ENCODE measurements at regions not wholly inside any gene's neighbourhood (a gene's known extent, or its start where the extent isn't known, plus 50 kb on each side); places are given as distances from the start of the nearest gene placed in this dataset.

GRCh38 chr11:92556431-92556830, 331.8 kb downstream of the FAT3 start:
- H3K27ac ChIP-seq (ENCODE audit: low read depth, low read length), result no peak overlapping the region
- no peaks in the 10 kb centered on the region for H3K9me3 ChIP-seq (ENCODE audit: control insufficient read depth, insufficient read depth, low read length)
- H3K27me3 ChIP-seq (ENCODE audit: control insufficient read depth, insufficient read depth, low read length), result no peaks in the 10 kb centered on the region
- peaks cover 15% of the 10 kb centered on the region for H3K4me1 ChIP-seq (ENCODE audit: control insufficient read depth, insufficient read depth, low read length)
- H3K36me3 ChIP-seq (ENCODE audit: control insufficient read depth, insufficient read depth, low read length), result no peaks in the 10 kb centered on the region
- H3K4me3 ChIP-seq (ENCODE audit: low read depth, low read length), result no peak overlapping the region
- no peak overlapping the region for H3K9ac ChIP-seq (ENCODE audit: low read depth, low read length)

DNA sequence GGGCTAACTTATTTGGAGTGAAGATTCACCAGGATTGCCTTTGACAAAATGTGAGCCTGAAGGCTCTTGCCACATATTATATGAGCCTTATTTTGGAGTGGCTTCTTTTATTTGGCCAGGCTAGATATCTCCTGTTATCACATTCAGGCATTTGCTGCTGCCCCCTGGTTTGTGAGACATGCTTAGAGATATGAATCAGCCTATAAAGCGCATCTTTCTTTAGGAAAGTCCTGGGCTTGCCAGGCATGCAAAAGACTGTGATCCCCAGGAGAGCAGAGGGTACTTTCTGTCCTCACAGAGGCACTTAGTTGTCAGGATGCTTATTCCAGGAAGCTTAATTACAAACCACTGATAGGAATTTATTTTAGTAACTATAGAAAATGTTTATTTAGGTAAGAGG, 333.3 kb downstream of the FAT3 start:
- Histone ChIP-seq H3K27me3 (ENCODE audit: control insufficient read depth, insufficient read depth, low read length) (no peaks in the 10 kb centered on the region), H3K36me3 (ENCODE audit: control insufficient read depth, insufficient read depth, low read length) (no peaks in the 10 kb centered on the region), H3K4me3 (ENCODE audit: low read depth, low read length) (no peak overlapping the region), H3K9me3 (ENCODE audit: control insufficient read depth, insufficient read depth, low read length) (no peaks in the 10 kb centered on the region), H3K9ac (ENCODE audit: low read depth, low read length) (no peak overlapping the region), H3K27ac (ENCODE audit: low read depth, low read length) (no peak overlapping the region), H3K4me1 (ENCODE audit: control insufficient read depth, insufficient read depth, low read length) (peaks cover 3% of the 10 kb centered on the region; the same call in 1 of the 2 replicates)

- H3K4me3 ChIP-seq (ENCODE audit: low read depth, low read length), result no peak overlapping the region
- H3K4me1 ChIP-seq (ENCODE audit: control insufficient read depth, insufficient read depth, low read length), result peaks cover 3% of the 10 kb centered on the region; the same call in 1 of the 2 replicates
- H3K9me3 ChIP-seq (ENCODE audit: control insufficient read depth, insufficient read depth, low read length), result no peaks in the 10 kb centered on the region
- H3K9ac ChIP-seq (ENCODE audit: low read depth, low read length), result no peak overlapping the region
- H3K27ac ChIP-seq (ENCODE audit: low read depth, low read length), result no peak overlapping the region
- H3K36me3 ChIP-seq (ENCODE audit: control insufficient read depth, insufficient read depth, low read length), result no peaks in the 10 kb centered on the region
- no peaks in the 10 kb centered on the region for H3K27me3 ChIP-seq (ENCODE audit: control insufficient read depth, insufficient read depth, low read length)
These were observed 333.7 kb downstream of the FAT3 start for GRCh38 chr11:92558323-92558722.

GRCh38 chr11:92569726-92570125, 345.1 kb downstream of the FAT3 start:
- Histone ChIP-seq H3K27me3 (ENCODE audit: control insufficient read depth, insufficient read depth, low read length) (no peaks in the 10 kb centered on the region), H3K27ac (ENCODE audit: low read depth, low read length) (no peak overlapping the region), H3K9ac (ENCODE audit: low read depth, low read length) (no peak overlapping the region), H3K36me3 (ENCODE audit: control insufficient read depth, insufficient read depth, low read length) (no peaks in the 10 kb centered on the region), H3K4me1 (ENCODE audit: control insufficient read depth, insufficient read depth, low read length) (peaks cover 8% of the 10 kb centered on the region; the same call in 1 of the 2 replicates), H3K9me3 (ENCODE audit: control insufficient read depth, insufficient read depth, low read length) (no peaks in the 10 kb centered on the region), H3K4me3 (ENCODE audit: low read depth, low read length) (no peak overlapping the region)

GRCh38 chr11:92572559-92572958, 347.9 kb downstream of the FAT3 start:
- no peak overlapping the region for H3K4me3 ChIP-seq (ENCODE audit: low read depth, low read length)
- no peaks in the 10 kb centered on the region for H3K27me3 ChIP-seq (ENCODE audit: control insufficient read depth, insufficient read depth, low read length)
- no peaks in the 10 kb centered on the region for H3K9me3 ChIP-seq (ENCODE audit: control insufficient read depth, insufficient read depth, low read length)
- H3K27ac ChIP-seq (ENCODE audit: low read depth, low read length), result no peak overlapping the region
- peaks cover 8% of the 10 kb centered on the region; the same call in 1 of the 2 replicates for H3K4me1 ChIP-seq (ENCODE audit: control insufficient read depth, insufficient read depth, low read length)
- no peaks in the 10 kb centered on the region for H3K36me3 ChIP-seq (ENCODE audit: control insufficient read depth, insufficient read depth, low read length)
- H3K9ac ChIP-seq (ENCODE audit: low read depth, low read length), result no peak overlapping the region

DNA sequence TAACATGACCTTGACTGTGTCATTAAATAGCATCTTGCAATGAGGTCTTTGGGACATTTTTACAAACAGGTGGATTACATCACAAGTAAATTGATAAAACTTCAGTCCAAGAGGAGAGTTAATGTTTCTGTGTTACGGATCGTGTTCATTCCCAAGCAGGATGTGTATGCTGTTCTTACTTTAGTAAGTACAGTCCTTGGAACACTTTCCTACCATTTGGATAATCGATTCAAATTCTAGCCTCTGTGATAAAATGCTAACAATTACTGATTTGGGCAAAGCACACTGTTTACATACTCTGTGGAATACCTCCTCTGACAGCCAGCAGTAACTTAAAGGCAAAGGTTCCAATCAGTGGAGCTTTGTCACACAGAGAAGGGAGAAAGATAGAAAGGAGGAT, 351.7 kb downstream of the FAT3 start:
- Histone ChIP-seq H3K4me1 (ENCODE audit: control insufficient read depth, insufficient read depth, low read length) (no peaks in the 10 kb centered on the region), H3K9ac (ENCODE audit: low read depth, low read length) (no peak overlapping the region), H3K36me3 (ENCODE audit: control insufficient read depth, insufficient read depth, low read length) (no peaks in the 10 kb centered on the region), H3K27ac (ENCODE audit: low read depth, low read length) (no peak overlapping the region), H3K9me3 (ENCODE audit: control insufficient read depth, insufficient read depth, low read length) (no peaks in the 10 kb centered on the region), H3K27me3 (ENCODE audit: control insufficient read depth, insufficient read depth, low read length) (no peaks in the 10 kb centered on the region), H3K4me3 (ENCODE audit: low read depth, low read length) (no peak overlapping the region)

- Histone ChIP-seq H3K4me1 (ENCODE audit: control insufficient read depth, insufficient read depth, low read length) (0 out of 2 replicates have a peak, but pooled peaks cover 11% of the 10 kb centered on the region), H3K9ac (ENCODE audit: low read depth, low read length) (no peak overlapping the region), H3K27ac (ENCODE audit: low read depth, low read length) (no peak overlapping the region)
These were observed 356.3 kb downstream of the FAT3 start for GRCh38 chr11:92580908-92581307.

GRCh38 chr11:92588393-92588792, 363.8 kb downstream of the FAT3 start:
- Histone ChIP-seq H3K9ac (ENCODE audit: low read depth, low read length) (no peak overlapping the region), H3K36me3 (ENCODE audit: control insufficient read depth, insufficient read depth, low read length) (no peaks in the 10 kb centered on the region), H3K27ac (ENCODE audit: low read depth, low read length) (no peak overlapping the region), H3K4me3 (ENCODE audit: low read depth, low read length) (no peak overlapping the region), H3K4me1 (ENCODE audit: control insufficient read depth, insufficient read depth, low read length) (0 out of 2 replicates have a peak, but pooled peaks cover under 1% of the 10 kb centered on the region), H3K9me3 (ENCODE audit: control insufficient read depth, insufficient read depth, low read length) (no peaks in the 10 kb centered on the region), H3K27me3 (ENCODE audit: control insufficient read depth, insufficient read depth, low read length) (no peaks in the 10 kb centered on the region)

More at GRCh38 chr11:92580908-92581307, 356.3 kb downstream of the FAT3 start:
- Histone ChIP-seq H3K4me3 (ENCODE audit: low read depth, low read length) (no peak overlapping the region), H3K36me3 (ENCODE audit: control insufficient read depth, insufficient read depth, low read length) (no peaks in the 10 kb centered on the region), H3K9me3 (ENCODE audit: control insufficient read depth, insufficient read depth, low read length) (no peaks in the 10 kb centered on the region), H3K27me3 (ENCODE audit: control insufficient read depth, insufficient read depth, low read length) (no peaks in the 10 kb centered on the region)

- Histone ChIP-seq H3K4me3 (ENCODE audit: low read depth, low read length) (no peak overlapping the region), H3K9ac (ENCODE audit: low read depth, low read length) (no peak overlapping the region), H3K27ac (ENCODE audit: low read depth, low read length) (no peak overlapping the region), H3K27me3 (ENCODE audit: control insufficient read depth, insufficient read depth, low read length) (no peaks in the 10 kb centered on the region), H3K9me3 (ENCODE audit: control insufficient read depth, insufficient read depth, low read length) (no peaks in the 10 kb centered on the region), H3K36me3 (ENCODE audit: control insufficient read depth, insufficient read depth, low read length) (no peaks in the 10 kb centered on the region), H3K4me1 (ENCODE audit: control insufficient read depth, insufficient read depth, low read length) (no peaks in the 10 kb centered on the region)
These were observed 364.9 kb downstream of the FAT3 start for GRCh38 chr11:92589512-92589911.

- no peaks in the 10 kb centered on the region for H3K27me3 ChIP-seq (ENCODE audit: control insufficient read depth, insufficient read depth, low read length)
- H3K27ac ChIP-seq (ENCODE audit: low read depth, low read length), result no peak overlapping the region
- no peak overlapping the region for H3K4me3 ChIP-seq (ENCODE audit: low read depth, low read length)
- H3K9ac ChIP-seq (ENCODE audit: low read depth, low read length), result no peak overlapping the region
- H3K4me1 ChIP-seq (ENCODE audit: control insufficient read depth, insufficient read depth, low read length), result no peaks in the 10 kb centered on the region
- H3K9me3 ChIP-seq (ENCODE audit: control insufficient read depth, insufficient read depth, low read length), result no peaks in the 10 kb centered on the region
- H3K36me3 ChIP-seq (ENCODE audit: control insufficient read depth, insufficient read depth, low read length), result no peaks in the 10 kb centered on the region
These were observed 366.9 kb downstream of the FAT3 start for GRCh38 chr11:92591521-92591920.

DNA sequence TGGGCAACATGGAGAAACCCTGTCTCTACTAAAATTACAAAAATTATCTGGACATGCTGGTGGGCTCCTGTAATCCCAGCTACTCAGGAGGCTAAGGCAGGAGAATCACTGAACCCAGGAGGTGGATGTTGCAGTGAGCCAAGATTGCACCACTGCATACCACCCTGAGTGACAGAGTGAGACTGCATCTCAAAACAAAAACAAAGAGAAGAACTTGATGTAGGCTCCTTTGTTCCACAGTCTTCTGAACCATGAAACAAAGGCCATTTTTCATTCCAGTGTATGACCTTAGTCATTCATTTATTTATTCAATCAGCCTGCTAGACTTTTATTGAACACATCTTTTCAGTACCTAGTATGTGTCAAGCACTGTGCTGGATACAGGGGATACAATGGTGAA, 369.6 kb downstream of the FAT3 start:
- H3K27me3 ChIP-seq (ENCODE audit: control insufficient read depth, insufficient read depth, low read length), result no peaks in the 10 kb centered on the region
- no peaks in the 10 kb centered on the region for H3K36me3 ChIP-seq (ENCODE audit: control insufficient read depth, insufficient read depth, low read length)
- H3K9me3 ChIP-seq (ENCODE audit: control insufficient read depth, insufficient read depth, low read length), result no peaks in the 10 kb centered on the region
- no peaks in the 10 kb centered on the region for H3K4me1 ChIP-seq (ENCODE audit: control insufficient read depth, insufficient read depth, low read length)
- H3K4me3 ChIP-seq (ENCODE audit: low read depth, low read length), result no peak overlapping the region
- no peak overlapping the region for H3K9ac ChIP-seq (ENCODE audit: low read depth, low read length)
- no peak overlapping the region for H3K27ac ChIP-seq (ENCODE audit: low read depth, low read length)

DNA sequence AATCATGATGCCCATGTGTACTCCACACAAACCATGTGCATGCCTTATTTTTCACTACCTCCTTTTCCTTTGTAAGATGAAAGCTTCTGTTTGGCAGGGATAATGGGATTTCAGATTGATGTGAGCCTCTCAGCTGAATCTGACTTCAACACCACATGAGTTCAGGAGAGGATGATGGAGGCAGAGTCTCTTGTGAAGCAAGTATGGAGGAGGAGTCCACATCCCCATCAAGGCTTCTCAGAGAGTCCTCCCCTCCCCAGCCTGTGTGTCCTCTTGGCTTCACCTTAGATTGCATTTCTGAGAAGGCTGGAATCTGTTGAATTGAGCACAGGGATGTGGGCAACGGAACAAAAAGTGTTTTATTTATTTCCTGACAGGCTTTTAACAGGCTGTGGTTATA, 370.4 kb downstream of the FAT3 start:
- no peaks in the 10 kb centered on the region for H3K27me3 ChIP-seq (ENCODE audit: control insufficient read depth, insufficient read depth, low read length)
- H3K4me1 ChIP-seq (ENCODE audit: control insufficient read depth, insufficient read depth, low read length), result no peaks in the 10 kb centered on the region
- H3K27ac ChIP-seq (ENCODE audit: low read depth, low read length), result no peak overlapping the region
- no peaks in the 10 kb centered on the region for H3K36me3 ChIP-seq (ENCODE audit: control insufficient read depth, insufficient read depth, low read length)
- H3K9me3 ChIP-seq (ENCODE audit: control insufficient read depth, insufficient read depth, low read length), result no peaks in the 10 kb centered on the region
- H3K4me3 ChIP-seq (ENCODE audit: low read depth, low read length), result no peak overlapping the region
- no peak overlapping the region for H3K9ac ChIP-seq (ENCODE audit: low read depth, low read length)
